HG02610 (cell line): ENCODE measurements at regions not wholly inside any gene's neighbourhood (a gene's known extent, or its start where the extent isn't known, plus 50 kb on each side); places are given as distances from the start of the nearest gene placed in this dataset.

Experiments used
- ATAC-seq: cut with Tn5 transposase; IDR thresholded peaks from one replicate; pipeline ENCODE4 v1.9.1; 2021; ENCODE audit warnings: mild to moderate bottlenecking, moderate library complexity; ENCODE audit not compliant: unreplicated experiment

GRCh38 chr2:103942199-103942598, 911.7 kb upstream of the POU3F3 start:
- no peak for ATAC-seq

GRCh38 chr2:103945083-103945482, 908.8 kb upstream of the POU3F3 start:
- no peak for ATAC-seq

- ATAC-seq: peak; percentile 67
Measured at GRCh38 chr2:103959174-103960128, 894.5 kb upstream of the POU3F3 start.

GRCh38 chr2:103960129-103960513, 893.8 kb upstream of the POU3F3 start:
- no peak for ATAC-seq

- ATAC-seq: no peak
Measured at GRCh38 chr2:103960951-103961350, 893.0 kb upstream of the POU3F3 start.

GRCh38 chr2:103961862-103962261, 892.1 kb upstream of the POU3F3 start:
- ATAC-seq: no peak

- no peak for ATAC-seq
Measured at GRCh38 chr2:103962670-103963069, 891.2 kb upstream of the POU3F3 start.

- no peak for ATAC-seq
Measured at GRCh38 chr2:103963146-103963725, 890.7 kb upstream of the POU3F3 start.

- ATAC-seq: no peak
Measured at GRCh38 chr2:103977241-103977640, 876.7 kb upstream of the POU3F3 start.

GRCh38 chr2:103977668-103978067, 876.2 kb upstream of the POU3F3 start:
- ATAC-seq: no peak

- ATAC-seq: no peak
Measured at GRCh38 chr2:103980401-103980800, 873.5 kb upstream of the POU3F3 start.

GRCh38 chr2:103982691-103983090, 871.2 kb upstream of the POU3F3 start:
- ATAC-seq: no peak

GRCh38 chr2:103986001-103986400, 867.9 kb upstream of the POU3F3 start:
- no peak for ATAC-seq

GRCh38 chr2:103991591-103991990, 862.3 kb upstream of the POU3F3 start:
- ATAC-seq: no peak

GRCh38 chr2:104004821-104005220, 849.1 kb upstream of the POU3F3 start:
- ATAC-seq: no peak

GRCh38 chr2:104016801-104017200, 837.1 kb upstream of the POU3F3 start:
- no peak for ATAC-seq

- no peak for ATAC-seq
Measured at GRCh38 chr2:104023306-104023705, 830.6 kb upstream of the POU3F3 start.

- no peak for ATAC-seq
Measured at GRCh38 chr2:104023765-104024164, 830.1 kb upstream of the POU3F3 start.

GRCh38 chr2:104025295-104025694, 828.6 kb upstream of the POU3F3 start:
- ATAC-seq: no peak

- no peak for ATAC-seq
Measured at GRCh38 chr2:104026725-104027124, 827.2 kb upstream of the POU3F3 start.

- no peak for ATAC-seq
Measured at GRCh38 chr2:104027321-104027720, 826.6 kb upstream of the POU3F3 start.

- ATAC-seq: no peak
Measured at GRCh38 chr2:104028061-104028460, 825.9 kb upstream of the POU3F3 start.
